ENCODE measurements at regions not wholly inside any gene's neighbourhood (a gene's known extent, or its start where the extent isn't known, plus 50 kb on each side); places are given as distances from the start of the nearest gene placed in this dataset.
"Not testable (repeated sequence)": the region's sequence is repeated elsewhere in the genome, so short reads cannot be mapped to it uniquely, and the experiment has no call there.

- TF ChIP-seq EZH2 (IDR thresholded peaks at IDR 0.05); CTCF (IDR thresholded peaks at IDR 0.05 in 2 of 3, conservative IDR thresholded peaks at IDR 0.05 in 1 of 3; ENCODE audit: borderline replicate concordance in 1 of 3, insufficient read depth in 1 of 3, low read depth in 2 of 3, low read length in 2 of 3); POLR2A (IDR thresholded peaks at IDR 0.05; ENCODE audit: borderline replicate concordance, extremely low read depth, insufficient read depth, insufficient read length): not testable (repeated sequence)
Measured at GRCh38 chr12:79990509-79991338, 55.8 kb upstream of the PPP1R12A start.
